NCI-H524 (cell line): ENCODE measurements at regions not wholly inside any gene's neighbourhood (a gene's known extent, or its start where the extent isn't known, plus 50 kb on each side); places are given as distances from the start of the nearest gene placed in this dataset.
A peak's percentile ranks its signal among the peaks of the same experiment; 100 is the strongest.
"Not testable (repeated sequence)": the region's sequence is repeated elsewhere in the genome, so short reads cannot be mapped to it uniquely, and the experiment has no call there.

ENCODE experiments used
- DNase-seq, 2 experiments: peaks; one replicate each; lab custom pipeline; 2025; lab: John Stamatoyannopoulos, UW

DNA sequence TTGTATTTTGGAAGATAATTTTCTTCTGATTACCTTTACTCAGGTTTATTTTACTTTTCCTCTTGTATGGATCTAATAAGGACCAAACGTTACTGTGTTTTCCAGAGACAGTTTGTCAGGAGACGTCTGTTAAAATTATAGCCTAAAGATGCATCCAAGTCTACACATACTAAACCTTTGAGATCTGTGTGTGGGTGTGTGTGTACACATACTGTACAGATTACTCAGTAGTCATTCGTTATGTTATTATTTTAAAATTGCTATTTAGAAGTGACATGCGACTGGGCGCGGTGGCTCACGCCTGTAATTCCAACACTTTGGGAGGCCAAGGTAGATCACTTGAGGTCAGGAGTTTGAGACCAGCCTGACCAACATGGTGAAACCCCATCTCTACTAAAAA is 51.6 kb upstream of the CNTLN start:
- DNase-seq = no peak

DNA sequence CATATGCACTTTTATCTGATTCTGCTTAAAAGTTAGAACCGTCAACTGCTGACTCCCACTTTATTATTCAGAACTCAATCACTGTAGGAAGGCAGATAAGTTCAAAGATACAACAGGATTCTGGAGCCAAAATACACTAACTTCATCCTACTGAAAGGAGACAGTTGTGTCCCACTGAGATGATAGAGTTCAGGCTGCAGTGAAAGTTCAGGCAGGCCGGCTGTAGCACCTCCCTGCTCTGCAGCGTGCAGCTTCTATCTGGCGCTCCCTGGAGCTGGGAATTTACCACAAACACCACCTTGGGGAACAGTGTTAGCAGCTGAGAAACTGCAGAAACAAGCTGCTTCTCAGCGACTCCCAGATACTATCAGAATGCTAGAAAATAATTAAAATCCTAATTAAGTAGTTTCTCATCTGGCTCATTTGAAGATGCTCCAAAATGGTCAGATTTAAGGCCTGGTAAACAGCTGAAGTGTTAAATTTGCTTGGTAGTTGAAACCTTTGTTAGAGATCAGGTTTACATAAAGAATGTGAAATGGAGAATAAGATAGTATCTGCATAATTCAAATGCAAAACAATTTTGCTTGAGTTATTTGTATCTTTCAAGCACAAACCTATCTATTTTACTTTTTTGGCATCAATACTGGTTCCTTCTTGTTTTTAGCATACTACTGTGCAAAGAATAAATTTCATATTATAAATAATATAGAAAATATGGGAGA is 52.3 kb upstream of the CNTLN start:
- DNase-seq = peak in 1 of 2 experiments; percentile 21

DNA sequence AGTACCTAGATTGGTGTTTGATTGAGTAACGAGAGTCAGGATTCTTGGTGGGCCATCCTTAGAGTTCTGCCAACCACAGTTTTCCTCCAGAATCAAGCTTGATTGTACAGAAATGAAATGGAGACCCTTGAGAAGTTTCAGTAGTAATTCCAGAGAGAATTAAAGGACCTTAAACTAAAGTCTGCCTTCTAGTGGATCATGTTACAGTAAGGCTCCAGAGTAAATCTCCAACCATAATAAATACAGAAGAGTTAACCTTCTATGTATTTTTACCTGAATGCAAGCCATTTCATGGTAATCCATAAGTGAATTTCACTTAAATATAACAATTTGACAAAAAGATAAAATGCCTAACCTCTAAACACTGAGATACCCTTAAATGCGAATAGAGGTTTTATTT is 53.0 kb upstream of the CNTLN start:
- DNase-seq = peak in 1 of 2 experiments; percentile 13

DNA sequence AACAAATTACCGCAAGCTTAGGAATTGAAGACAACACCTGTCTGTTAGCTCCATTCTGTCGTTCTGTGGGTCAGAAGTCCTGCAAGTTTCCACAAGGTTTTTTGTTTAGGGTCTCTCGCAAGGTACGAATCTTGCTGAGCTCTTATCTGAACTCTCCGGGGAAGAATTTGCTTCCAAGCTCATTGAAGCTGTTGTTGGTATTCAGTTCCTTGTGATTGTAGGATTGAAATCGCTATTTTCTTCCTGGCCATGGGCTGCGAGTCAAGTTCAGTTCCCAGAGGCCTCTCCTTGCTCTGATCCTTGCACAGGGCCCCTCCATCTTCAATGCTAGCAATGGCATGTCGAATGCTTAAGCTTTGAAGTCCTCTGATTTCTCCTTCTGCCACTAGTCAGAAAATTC is 53.5 kb upstream of the CNTLN start:
- DNase-seq = no peak

DNA sequence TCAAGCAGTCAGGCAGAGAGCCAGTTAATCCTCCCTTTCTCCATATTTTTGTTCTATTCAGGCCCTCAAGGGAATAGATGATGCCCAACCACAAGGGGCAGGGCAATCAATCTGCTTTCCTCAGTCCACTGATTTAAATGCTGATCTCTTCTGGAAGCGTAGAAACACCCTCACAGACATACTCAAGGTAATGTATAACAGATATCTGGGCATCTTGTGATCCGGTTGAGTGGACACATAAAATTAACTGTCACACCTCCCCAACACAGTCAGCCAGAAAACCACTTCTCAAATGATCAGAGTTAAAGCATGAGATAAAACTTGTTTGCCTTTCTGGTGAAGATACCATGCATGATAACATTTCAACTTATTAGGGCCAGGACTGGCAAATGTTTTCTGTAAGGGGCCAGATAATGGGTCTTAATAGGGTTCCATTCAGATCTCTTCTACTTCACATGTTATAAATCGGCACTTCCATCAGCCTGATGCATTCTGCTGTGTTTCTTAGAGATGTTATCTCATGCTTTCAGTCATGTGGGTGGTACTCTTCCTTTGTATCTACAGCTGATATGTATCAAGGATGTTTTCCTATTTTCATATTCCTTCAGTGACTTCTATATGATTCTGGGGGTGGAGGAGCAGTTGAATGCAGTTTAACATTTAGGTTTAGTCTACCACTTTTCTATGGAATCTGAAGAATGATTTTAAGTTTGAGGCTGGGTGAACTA is 58.9 kb upstream of the CNTLN start:
- peak in 1 of 2 experiments; percentile 19 for DNase-seq

DNA sequence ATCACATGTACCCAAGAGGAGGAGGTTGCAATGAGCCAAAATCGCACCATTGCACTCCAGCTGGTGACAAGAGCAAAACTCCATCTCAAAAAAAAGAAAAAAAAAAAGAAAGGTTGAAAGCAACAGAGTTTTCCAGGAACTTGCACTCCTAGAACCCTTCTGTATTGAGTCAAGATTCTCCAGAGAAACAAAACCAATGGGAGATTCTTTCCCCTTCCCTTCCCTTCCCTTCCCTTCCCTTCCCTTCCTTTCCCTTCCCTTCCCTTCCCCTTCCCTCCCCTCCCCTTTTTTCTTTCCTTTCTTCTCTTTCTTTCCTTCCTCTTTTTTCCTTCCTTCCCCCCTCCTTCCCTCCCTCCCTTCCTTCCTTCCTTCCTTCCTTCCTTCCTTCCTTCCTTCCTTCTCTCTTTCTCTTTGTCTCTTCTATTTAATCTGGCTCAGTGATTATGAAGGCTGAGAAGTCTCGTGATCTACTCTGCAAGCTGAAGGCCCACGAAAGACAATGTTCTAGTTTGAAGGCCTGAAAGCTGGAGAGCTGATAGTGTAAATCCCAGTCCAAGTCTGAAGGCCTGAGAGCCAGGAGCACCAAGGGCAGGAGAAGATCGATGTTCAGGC is 59.6 kb upstream of the CNTLN start:
- DNase-seq = no peak

DNA sequence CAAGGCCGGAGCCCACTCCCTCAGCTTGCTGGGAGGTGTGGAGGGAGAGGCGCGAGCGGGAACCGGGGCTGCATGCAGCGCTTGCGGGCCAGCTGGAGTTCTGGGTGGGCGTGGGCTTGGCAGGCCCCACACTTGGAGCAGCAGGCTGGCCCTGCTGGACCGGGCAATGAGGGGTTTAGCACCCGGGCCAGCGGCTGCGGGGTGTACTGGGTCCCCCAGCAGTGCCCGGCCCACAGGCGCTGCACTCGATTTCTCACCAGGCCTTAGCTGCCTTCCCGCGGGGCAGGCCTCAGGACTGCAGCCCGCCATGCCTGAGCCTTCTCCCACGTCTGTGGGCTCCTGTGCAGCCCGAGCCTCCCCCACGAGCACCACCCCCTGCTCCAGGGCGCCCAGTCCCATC is 62.3 kb upstream of the CNTLN start:
- DNase-seq = not testable (repeated sequence)

DNA sequence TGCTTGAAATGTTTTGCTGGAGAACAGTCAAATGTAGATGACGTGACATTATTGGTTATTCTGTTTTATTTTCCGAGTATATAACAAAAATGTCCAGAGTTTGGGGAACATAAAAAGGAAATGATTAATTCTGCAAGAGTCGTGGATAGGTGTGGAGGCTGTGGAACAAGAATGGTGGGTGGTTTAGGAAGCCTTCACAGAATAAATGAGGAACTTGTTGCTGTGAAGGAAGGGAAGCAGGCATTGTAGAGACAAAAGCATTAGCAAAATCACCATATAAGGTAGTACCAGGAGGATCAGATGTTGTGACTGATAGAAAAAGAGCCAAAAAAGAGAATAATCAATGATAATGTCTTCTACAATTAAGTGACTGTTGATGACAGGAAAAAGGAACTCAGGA is 66.2 kb upstream of the CNTLN start:
- DNase-seq = no peak

DNA sequence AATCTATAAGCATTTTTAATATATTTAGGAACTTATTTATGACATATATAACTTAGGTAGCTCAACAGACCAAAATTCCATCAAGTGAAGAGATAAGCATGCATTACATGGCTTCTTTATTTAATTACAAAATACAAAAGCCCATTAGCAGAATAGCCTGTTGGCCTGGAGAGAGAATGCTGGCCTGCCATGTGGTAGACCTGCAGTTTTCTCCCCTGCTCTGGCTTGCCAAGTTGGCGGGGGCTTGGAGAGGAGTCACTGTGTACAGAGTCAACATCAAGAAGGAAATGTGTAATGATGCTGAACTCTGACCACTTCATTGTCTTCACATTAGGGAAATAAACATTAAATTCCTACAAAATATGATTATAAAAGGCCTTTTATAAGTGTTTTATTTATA is 69.8 kb upstream of the CNTLN start:
- DNase-seq = no peak

DNA sequence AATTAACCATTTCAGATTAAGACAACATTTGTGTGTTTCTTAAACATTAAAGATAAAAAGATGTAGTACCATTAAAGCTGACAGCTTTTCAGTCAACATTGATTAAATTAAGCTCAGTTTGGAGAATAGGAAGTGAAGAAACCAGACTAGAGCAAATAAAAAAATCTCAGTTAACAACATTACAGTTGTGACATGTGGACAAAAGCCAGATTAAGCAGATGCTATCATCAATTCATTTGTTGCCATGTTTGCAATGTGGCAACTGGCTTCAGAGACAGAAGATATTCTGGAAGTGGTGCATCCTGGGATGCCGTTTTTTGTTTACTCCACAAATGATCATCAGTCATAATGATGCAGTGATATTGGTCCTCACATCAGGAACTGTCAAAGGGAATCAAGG is 70.3 kb upstream of the CNTLN start:
- DNase-seq = no peak

DNA sequence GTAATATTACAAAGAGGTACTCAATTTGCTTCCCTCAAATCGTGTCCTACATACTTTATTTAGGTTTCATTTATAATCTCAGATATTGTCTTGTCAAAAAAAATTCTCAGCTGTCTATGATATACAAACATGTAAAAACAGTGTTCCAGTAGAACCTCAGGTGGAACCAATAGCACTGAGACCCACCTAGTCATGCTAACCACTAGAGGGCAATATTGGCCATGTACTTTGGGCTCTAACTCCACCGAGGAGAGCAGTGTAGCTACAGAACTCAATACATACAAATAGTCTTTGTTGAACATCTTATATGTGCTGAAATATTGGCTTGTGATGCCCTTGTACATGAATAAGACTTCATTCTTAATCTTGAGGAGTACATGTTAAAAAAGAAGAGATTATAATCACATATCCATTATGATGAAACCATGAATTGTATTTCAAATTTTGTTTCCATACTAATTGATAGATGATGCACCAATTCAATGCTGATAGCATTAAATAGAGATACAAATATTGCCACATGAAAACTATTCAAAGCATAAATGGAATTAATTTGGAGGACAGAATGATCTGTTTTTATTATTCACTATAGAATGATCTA is 71.2 kb upstream of the CNTLN start:
- peak; percentile 23 to 66 for DNase-seq

DNA sequence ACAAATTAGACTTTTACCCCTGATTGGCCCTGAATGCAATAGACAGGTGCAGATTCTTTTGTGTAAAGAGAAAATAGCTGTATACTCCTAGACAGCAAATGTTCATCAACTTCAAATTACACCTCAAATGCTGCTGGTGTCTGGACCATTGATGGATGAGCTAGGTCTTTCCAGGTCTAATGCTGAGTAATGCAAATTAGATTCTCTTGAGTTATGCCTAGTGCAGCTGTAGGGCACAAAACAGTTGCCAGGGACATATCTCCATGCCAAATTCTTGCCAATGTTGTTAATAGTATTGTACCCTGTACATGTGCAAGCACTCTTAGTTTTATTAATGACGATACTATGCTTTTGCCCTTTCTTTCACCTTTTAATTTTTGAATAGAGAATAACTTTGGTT is 72.3 kb upstream of the CNTLN start:
- no peak for DNase-seq

DNA sequence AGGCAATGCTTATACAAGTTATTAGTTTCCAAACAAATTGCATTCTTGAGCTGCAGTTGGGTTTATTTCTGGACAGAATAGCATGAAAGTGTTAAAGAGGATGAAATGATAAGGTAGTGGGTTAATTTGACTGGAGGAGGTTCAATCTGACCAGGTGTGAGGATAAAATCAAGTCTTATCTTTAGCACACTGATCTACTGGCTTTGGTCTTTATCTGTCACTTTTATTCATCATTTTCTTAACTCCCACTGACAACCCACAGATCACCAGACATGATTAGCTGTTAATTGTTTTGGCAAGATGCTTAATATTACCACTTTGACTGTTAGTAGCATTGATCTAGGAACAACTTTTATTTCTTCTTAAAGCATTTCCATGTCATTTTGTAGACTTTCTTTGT is 74.4 kb upstream of the CNTLN start:
- DNase-seq = no peak

DNA sequence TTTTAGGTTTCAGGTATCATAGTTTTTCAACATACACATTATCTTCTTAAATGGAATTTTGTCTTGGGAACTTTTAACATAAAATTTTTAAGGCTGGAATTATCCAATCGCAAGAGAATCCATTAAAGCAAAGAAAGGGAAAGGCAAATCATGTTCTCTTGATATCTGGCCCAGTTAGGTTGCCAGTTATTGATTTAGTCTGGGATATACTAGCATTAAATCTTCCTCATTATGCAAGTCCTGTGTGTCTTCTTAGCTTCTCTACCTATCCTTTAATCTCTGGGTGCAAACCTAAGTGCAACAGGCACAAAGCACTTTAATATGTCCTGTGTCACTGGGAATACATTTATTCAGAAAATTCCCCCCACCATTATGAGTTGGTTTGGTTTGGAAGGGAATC is 75.4 kb upstream of the CNTLN start:
- DNase-seq = no peak

DNA sequence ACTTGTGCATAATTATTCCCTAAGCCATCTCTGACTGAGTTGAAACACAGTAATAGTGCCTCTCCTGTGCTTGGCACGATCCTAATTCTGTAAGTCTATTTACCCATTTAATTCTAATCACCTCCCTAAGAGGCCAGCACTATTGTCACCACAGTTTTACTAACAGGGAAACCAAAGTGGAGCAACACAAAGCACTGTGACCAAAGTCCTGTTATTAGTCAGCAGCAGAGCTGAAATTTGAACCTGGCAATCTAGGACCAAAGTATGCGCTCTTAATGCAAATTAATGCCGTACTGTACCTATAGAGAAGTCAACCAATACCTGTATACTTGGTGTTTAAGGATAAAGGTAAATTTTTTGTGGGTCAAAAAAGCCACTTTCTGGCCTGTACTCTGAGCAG is 77.1 kb upstream of the CNTLN start:
- no peak for DNase-seq

DNA sequence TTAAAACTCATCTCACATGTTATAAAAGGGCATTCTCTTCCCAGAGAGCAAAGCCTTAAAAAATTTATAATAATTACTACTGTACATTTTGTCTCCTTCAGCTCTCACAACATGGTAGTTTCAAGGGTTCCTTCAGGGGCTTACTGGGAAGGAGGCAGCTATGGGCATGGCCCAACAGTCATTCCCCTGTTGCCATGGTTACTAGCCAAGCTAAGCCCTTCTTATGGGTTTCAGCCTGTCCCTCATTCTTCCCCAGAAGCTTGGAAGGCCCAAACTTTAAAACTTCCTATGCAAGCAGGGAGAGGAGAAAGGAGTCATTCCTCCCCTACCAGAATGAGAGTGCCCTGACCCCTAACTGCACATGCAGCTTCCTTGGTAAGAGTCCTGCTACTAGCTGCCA is 82.2 kb upstream of the CNTLN start:
- DNase-seq = peak in 1 of 2 experiments; percentile 46

DNA sequence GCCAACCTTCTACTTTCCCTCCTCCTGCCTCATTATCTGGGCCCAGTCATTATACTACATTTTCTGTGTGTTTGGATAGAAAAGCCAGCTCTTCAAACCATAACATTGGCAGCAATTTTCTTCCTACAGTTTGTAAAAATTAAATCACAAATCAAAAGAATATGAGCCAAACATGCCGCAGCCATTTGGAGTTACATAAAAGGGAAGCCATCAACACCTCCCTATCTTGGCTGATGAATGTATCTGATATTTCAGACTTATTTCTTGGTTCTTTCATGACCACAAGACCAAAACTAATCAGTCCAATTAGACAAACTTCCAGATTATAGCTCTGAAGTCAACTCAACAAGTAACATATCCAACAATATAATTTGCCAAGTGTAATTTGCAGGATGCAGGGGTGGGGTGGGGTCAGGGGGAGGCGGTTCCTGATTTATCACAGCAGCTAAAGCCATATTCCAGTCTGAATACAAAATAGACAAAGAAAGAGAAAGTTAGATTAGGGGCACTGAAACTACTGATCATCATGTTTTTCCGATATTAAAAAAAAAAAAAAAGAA is 89.4 kb upstream of the CNTLN start:
- no peak for DNase-seq

DNA sequence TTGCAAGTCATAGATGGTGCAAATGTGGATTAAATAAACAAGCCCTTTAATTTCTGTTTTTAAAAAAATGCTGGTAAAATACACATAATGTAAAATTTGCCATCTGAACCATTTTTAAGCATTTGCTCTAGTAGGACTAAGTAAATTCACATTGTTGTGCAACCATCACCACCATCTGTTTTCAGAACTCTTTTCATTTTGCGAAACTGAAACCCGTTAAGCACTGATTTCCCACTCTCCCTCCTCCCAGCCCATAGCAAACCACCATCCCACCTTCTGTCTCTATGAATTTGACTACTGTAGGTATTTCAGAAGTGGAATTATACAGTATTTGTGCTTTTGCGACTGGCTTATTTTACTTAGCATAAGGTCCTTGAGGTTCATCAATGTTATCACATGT is 103.3 kb upstream of the CNTLN start:
- peak in 1 of 2 experiments; percentile 3 for DNase-seq

DNA sequence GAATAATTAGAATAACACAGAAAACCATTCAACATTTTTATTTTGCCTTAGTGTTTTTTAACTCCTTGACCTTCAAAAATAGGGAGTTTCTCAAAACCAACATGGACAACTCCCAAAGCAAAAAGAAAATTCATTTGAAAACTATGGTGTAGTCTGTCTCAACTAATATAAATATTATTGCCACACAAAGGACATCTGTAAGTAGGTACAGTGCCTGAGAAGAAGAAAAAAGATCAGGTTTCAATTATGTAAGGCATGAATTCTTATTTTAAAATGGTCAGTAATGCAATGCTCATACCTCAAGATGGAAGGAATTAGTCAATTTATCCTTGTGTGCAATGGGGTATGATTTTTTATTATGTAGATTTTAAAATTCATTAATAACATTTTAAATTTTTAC is 109.6 kb upstream of the CNTLN start:
- no peak for DNase-seq

DNA sequence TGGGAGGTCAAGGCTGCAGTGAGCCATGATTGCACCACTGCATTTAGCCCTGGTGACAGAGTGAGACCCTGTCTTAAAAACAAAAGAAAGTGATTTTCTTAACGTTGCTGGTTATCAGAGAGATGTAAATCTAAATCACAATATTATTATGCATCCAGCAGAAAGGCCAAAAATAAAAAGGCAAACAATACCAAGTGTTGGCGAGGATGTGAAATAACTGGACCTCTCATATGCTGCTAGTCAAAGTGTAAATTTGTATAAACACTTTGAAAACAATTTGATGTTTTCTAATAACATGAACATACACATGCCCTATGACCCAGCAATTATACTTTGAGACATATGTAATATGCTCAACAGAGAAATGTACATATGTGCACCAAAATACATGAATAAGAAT is 110.7 kb upstream of the CNTLN start:
- no peak for DNase-seq

DNA sequence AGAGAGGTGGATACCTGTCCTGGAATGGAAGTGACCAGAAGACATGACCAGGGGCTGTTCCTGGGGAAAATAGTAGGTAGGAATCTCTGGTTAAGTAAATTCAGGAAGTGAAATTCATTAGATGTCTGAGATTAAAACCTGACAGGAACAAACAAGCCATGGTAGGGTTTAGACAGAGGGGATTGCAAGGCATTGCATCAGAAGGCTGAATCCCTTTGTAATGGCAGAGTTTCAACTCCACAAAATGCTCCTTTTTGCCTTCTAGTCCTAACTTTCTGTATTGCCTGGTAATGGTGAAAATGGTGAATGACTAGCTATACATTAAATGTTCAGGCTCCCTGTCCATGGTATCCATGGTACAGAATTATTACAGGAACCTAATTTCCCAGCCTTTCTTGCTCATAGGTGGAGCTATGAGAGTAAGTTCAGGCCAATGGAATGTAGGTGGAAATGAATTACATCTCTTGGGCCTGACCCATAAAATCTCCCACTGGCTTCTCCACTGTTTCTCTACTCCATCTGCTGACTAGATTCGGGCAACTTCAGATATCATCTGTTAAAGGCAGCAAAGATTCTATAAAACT is 113.4 kb upstream of the CNTLN start:
- no peak for DNase-seq

DNA sequence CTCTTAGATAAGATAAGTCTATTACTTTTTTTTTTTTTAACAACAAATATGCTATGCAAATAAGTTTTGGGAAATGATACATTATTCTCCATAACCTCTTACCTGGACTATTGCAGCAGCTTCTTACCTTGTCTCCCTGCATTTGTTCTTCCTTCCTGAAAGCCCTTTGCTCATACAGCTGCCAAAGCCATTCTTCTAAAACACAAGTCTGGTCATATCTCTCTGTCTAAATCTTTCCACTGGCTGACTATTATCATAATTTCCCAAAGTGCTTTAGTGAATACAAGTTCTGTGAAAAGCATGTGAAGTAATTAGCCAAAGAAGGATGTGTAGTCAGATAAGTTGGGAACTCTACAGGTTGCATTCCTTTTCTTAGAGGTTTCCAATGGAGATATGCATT is 115.4 kb upstream of the CNTLN start:
- no peak for DNase-seq
